OCI-LY1 (cell line): ENCODE measurements at regions not wholly inside any gene's neighbourhood (a gene's known extent, or its start where the extent isn't known, plus 50 kb on each side); places are given as distances from the start of the nearest gene placed in this dataset.

Experiments used
- H2AFZ ChIP-seq: fragments of 200-600 bp; sonication (generic), shearing (Covaris generic); 2 replicates; pipeline ENCODE4 v1.6.0; 2014; ENCODE audit warnings: antibody characterized with exemption, mild to moderate bottlenecking, low read length
- H3F3A ChIP-seq: fragments of 200-600 bp; sonication (generic), shearing (Covaris generic); 2 replicates; pipeline ENCODE4 v1.6.0; 2014; ENCODE audit warnings: mild to moderate bottlenecking, antibody characterized with exemption, low read length, moderate library complexity; ENCODE audit not compliant: insufficient read depth
- H3K27ac ChIP-seq: fragments of 200-600 bp; sonication (generic); 2 replicates; pipeline ENCODE4 v1.5.1; 2014; ENCODE audit warnings: low read length, mixed run types, mild to moderate bottlenecking, low read depth; ENCODE audit not compliant: poor library complexity, severe bottlenecking
- H3K27me3 ChIP-seq: fragments of 200-600 bp; sonication (generic); 2 replicates; pipeline ENCODE4 v1.6.0; 2014; ENCODE audit warnings: antibody characterized with exemption, mild to moderate bottlenecking, low read length, moderate library complexity; ENCODE audit not compliant: insufficient read depth
- H3K36me3 ChIP-seq: fragments of 200-600 bp; sonication (generic); 2 replicates; pipeline ENCODE4 v1.6.1; 2014; ENCODE audit warnings: mild to moderate bottlenecking, antibody characterized with exemption, low read length, moderate library complexity, mixed read lengths; ENCODE audit not compliant: insufficient read depth
- H3K4me1 ChIP-seq: fragments of 200-600 bp; sonication (generic); 2 replicates; pipeline ENCODE4 v1.5.1; 2014; ENCODE audit warnings: mild to moderate bottlenecking, low read length, moderate library complexity; ENCODE audit not compliant: insufficient read depth, severe bottlenecking
- H3K4me2 ChIP-seq: fragments of 200-600 bp; sonication (generic), shearing (Covaris generic); 2 replicates; pipeline ENCODE4 v1.6.1; 2014; ENCODE audit warnings: low read length
- H3K4me3 ChIP-seq: fragments of 200-600 bp; sonication (generic); 2 replicates; pipeline ENCODE4 v1.5.1; 2014; ENCODE audit warnings: low read length, low read depth, mild to moderate bottlenecking, mixed read lengths; ENCODE audit not compliant: poor library complexity, severe bottlenecking
- H3K79me2 ChIP-seq: fragments of 200-600 bp; shearing (Covaris generic); 2 replicates; pipeline ENCODE4 v1.6.1; 2016; ENCODE audit warnings: mixed run types, low read length, mixed read lengths; ENCODE audit not compliant: insufficient read depth
- H3K9ac ChIP-seq: fragments of 200-600 bp; sonication (generic), shearing (Covaris generic); 2 replicates; pipeline ENCODE4 v1.6.1; 2014; ENCODE audit warnings: mild to moderate bottlenecking, low read length, mixed read lengths
- H3K9me2 ChIP-seq: fragments of 200-600 bp; sonication (generic), shearing (Covaris generic); 2 replicates; pipeline ENCODE4 v1.6.1; 2014; ENCODE audit warnings: low read depth, mild to moderate bottlenecking, low read length, mixed read lengths
- H3K9me3 ChIP-seq: fragments of 200-600 bp; shearing (Covaris generic); 2 replicates; pipeline ENCODE4 v1.6.1; 2014; ENCODE audit warnings: low read length, mixed read lengths
- H4K20me1 ChIP-seq: fragments of 200-600 bp; sonication (generic), shearing (Covaris generic); 2 replicates; pipeline ENCODE4 v1.6.0; 2016; ENCODE audit warnings: mild to moderate bottlenecking, low read length; ENCODE audit not compliant: insufficient read depth
- EZH2 ChIP-seq: fragments of 200-600 bp; sonication (generic), shearing (Covaris generic); IDR thresholded peaks from 2 replicates; pipeline ENCODE4 v1.8.0; 2017; ENCODE audit warnings: borderline replicate concordance, mixed run types, mild to moderate bottlenecking, antibody characterized with exemption, low read length, moderate library complexity, mixed read lengths
- TF ChIP-seq, protein P1 (sequence below): fragments of 200-600 bp; sonication (generic), shearing (Covaris generic); IDR thresholded peaks from 2 replicates; pipeline ENCODE4 v1.5.1; 2017; ENCODE audit warnings: mild to moderate bottlenecking, antibody characterized with exemption, low read length, moderate library complexity, mixed read lengths

DNA sequence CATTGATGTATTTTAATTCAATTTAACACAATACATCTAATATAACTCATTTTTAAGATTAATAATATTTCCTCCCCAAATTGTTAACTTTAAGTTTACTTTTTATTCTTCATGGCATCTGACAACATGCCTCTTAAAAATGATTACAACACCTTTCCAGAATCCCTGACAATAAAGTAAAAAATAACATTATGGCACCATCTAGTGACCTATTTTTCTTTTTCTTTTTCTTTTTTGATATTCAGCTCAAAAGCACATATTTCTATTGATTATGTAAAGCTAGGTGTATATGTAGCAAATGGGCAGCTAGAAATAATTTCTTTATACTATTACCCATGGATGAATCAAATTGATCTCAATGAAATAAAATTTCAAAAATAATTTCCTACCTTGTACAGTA lies 834.3 kb upstream of the CDH8 start:
- H3K27me3 ChIP-seq: no peaks in the 10 kb centered on the region

DNA sequence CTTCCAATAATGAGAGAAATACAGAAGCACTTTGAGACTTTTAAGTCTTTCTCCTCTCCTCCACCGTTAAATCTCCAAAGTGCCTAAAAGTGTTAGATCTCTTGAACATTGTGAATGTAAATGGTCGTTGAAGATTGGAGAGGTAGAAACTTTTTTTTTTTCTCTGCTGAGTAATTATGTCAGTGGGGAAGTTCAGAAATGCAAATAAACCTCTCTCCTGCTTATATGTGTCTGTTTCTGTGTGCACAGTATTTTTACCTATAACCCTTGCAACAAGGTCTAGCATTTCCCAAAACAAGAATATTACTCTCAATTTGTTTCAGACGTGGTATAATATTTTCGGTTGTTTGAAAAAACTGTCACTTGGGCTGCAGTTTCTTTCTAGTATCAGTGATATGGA lies 833.6 kb upstream of the CDH8 start:
- no peaks in the 10 kb centered on the region for H3K79me2 ChIP-seq
- no peaks in the 10 kb centered on the region for H3K36me3 ChIP-seq
- no peak overlapping the region for H3K9ac ChIP-seq
- H3K4me3 ChIP-seq: no peak overlapping the region
- no peaks in the 10 kb centered on the region for H3F3A ChIP-seq
- no peaks in the 10 kb centered on the region for H3K4me1 ChIP-seq
- no peaks in the 10 kb centered on the region for H3K9me3 ChIP-seq
- H3K4me2 ChIP-seq: no peak overlapping the region
- no peak overlapping the region for H3K27ac ChIP-seq
- TF ChIP-seq EZH2: no peak
- TF ChIP-seq, protein P1, sequence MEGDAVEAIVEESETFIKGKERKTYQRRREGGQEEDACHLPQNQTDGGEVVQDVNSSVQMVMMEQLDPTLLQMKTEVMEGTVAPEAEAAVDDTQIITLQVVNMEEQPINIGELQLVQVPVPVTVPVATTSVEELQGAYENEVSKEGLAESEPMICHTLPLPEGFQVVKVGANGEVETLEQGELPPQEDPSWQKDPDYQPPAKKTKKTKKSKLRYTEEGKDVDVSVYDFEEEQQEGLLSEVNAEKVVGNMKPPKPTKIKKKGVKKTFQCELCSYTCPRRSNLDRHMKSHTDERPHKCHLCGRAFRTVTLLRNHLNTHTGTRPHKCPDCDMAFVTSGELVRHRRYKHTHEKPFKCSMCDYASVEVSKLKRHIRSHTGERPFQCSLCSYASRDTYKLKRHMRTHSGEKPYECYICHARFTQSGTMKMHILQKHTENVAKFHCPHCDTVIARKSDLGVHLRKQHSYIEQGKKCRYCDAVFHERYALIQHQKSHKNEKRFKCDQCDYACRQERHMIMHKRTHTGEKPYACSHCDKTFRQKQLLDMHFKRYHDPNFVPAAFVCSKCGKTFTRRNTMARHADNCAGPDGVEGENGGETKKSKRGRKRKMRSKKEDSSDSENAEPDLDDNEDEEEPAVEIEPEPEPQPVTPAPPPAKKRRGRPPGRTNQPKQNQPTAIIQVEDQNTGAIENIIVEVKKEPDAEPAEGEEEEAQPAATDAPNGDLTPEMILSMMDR: no peak
- no peak overlapping the region for H2AFZ ChIP-seq
- H3K27me3 ChIP-seq: no peaks in the 10 kb centered on the region
- H3K9me2 ChIP-seq: no peaks in the 10 kb centered on the region
- H4K20me1 ChIP-seq: no peaks in the 10 kb centered on the region

More for the DNA sequence above, 834.3 kb upstream of the CDH8 start:
- Histone ChIP-seq H3K4me1 (no peaks in the 10 kb centered on the region), H3K36me3 (no peaks in the 10 kb centered on the region), H3K4me2 (no peak overlapping the region), H3K9me3 (no peaks in the 10 kb centered on the region), H3K79me2 (no peaks in the 10 kb centered on the region), H3K9ac (no peak overlapping the region), H3F3A (no peaks in the 10 kb centered on the region), H3K27ac (no peak overlapping the region), H3K9me2 (no peaks in the 10 kb centered on the region), H2AFZ (no peak overlapping the region), H3K4me3 (no peak overlapping the region), H4K20me1 (no peaks in the 10 kb centered on the region)
- TF ChIP-seq EZH2: no peak
- TF ChIP-seq, protein P1: peak; percentile 24; the same call in 1 of the 2 replicates

DNA sequence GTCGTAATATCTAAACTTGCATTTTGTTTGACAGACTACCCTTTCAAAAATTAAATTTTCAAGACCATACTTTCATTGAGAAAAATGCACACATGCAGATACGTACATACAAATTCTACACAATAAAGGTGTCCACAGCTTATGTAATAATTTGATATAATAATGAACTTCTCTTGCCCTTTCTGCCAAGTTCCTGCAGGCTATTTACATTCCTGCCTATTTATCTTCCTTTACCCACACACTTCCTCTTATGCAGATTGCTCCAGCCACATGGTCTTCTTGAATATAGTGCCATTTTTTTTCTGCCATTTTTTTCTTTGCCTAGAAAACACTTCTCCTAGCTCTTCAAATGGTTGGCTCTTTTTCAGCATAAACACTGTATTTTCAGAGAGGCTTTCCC lies 826.9 kb upstream of the CDH8 start:
- no peaks in the 10 kb centered on the region for H3K9me2 ChIP-seq
- no peaks in the 10 kb centered on the region for H4K20me1 ChIP-seq
- H2AFZ ChIP-seq: no peak overlapping the region
- no peak overlapping the region for H3K4me3 ChIP-seq
- no peaks in the 10 kb centered on the region for H3F3A ChIP-seq
- no peak for TF ChIP-seq EZH2
- TF ChIP-seq, protein P1: no peak
- H3K27me3 ChIP-seq: no peaks in the 10 kb centered on the region
- no peaks in the 10 kb centered on the region for H3K4me1 ChIP-seq
- no peak overlapping the region for H3K9ac ChIP-seq
- H3K9me3 ChIP-seq: no peaks in the 10 kb centered on the region
- H3K36me3 ChIP-seq: no peaks in the 10 kb centered on the region
- H3K79me2 ChIP-seq: no peaks in the 10 kb centered on the region
- no peak overlapping the region for H3K4me2 ChIP-seq
- H3K27ac ChIP-seq: no peak overlapping the region
